ENCODE measurements at regions not wholly inside any gene's neighbourhood (a gene's known extent, or its start where the extent isn't known, plus 50 kb on each side); places are given as distances from the start of the nearest gene placed in this dataset.

DNA sequence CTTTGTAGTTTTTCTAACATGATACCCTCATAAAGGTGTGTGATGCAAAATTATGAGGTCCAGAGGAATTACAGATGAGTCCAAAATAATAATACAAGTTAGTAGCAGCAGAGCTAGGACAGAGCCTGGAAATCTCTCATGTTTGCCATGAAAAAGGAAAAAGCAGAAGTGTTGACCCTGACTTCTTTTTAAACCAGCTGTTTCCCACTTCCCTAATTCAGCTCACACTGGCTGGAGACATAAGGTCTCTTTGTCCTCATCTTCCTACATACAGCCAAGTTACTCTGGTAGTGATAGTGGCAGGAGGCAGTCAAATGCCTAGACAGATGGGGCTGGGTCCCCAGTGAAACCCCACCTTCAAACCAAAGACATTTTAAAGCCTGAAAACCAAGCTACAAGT is 269.2 kb downstream of the C7orf25 start:
- no peak for TF ChIP-seq ZNF384 (IDR thresholded peaks at IDR 0.05)
- TF ChIP-seq FOXA1 (IDR thresholded peaks at IDR 0.05): no peak
- no peak for TF ChIP-seq BHLHE40 (IDR thresholded peaks at IDR 0.05; ENCODE audit: borderline replicate concordance)
- no peak for TF ChIP-seq FOXK2 (IDR thresholded peaks at IDR 0.05)
- no peak for TF ChIP-seq SP1 (IDR thresholded peaks at IDR 0.05)
- no peak for TF ChIP-seq TARDBP (IDR thresholded peaks at IDR 0.05)
- no peak for TF ChIP-seq L3MBTL2 (conservative IDR thresholded peaks at IDR 0.05)
- no peak for TF ChIP-seq SUZ12 (IDR thresholded peaks at IDR 0.05)
- no peak for TF ChIP-seq ELF4 (IDR thresholded peaks at IDR 0.05)
- TF ChIP-seq CTBP1 (IDR thresholded peaks at IDR 0.05; ENCODE audit: borderline replicate concordance): no peak

All from HEK293T (cell line).